ENCODE measurements at regions not wholly inside any gene's neighbourhood (a gene's known extent, or its start where the extent isn't known, plus 50 kb on each side); places are given as distances from the start of the nearest gene placed in this dataset.

DNA sequence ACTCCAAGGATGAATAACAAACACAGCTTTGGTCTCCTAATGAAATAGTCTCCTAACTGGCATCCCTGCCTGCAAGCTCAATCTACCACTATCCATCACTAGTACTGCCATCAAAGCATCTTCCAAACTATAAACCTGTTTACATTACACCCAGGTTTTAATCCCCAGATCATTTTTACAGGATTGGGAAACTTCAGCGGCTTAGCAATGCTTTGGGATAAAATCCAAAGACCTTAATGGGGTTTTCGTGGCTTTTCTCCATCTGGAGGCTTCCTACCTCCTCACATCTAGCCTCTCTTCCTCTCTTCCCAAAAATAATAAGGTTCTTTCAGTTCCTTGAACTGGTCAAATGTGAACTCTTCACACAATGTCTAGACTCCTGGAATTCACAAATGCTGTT lies 92.2 kb upstream of the SETBP1 start:
- no peak overlapping the region for H3K4me3 ChIP-seq (ENCODE audit: low read depth, low read length)
- no peak overlapping the region for H3K27ac ChIP-seq (ENCODE audit: extremely low read depth, low read depth, low read length)
- ChIA-PET CTCF (interaction anchor here (0.7 to 1.2 kb wide), 4 partner anchors 8 to 13 kb away, joined by 3 to 6 read pairs (median 4); no protein-coding TSS in a partner anchor), POLR2A (no interaction called here)
- no peaks in the 10 kb centered on the region; the same call in 1 of the 2 replicates for H3K4me1 ChIP-seq (ENCODE audit: control insufficient read depth, insufficient read depth, low read length)
- no peaks in the 10 kb centered on the region for H3K9me3 ChIP-seq (ENCODE audit: control insufficient read depth, insufficient read depth, low read depth, low read length)
- no peaks in the 10 kb centered on the region for H3K36me3 ChIP-seq (ENCODE audit: control insufficient read depth in 2 of 2, insufficient read depth in 1 of 2, low read length in 2 of 2)
- TF ChIP-seq KLF9 (tag by site-specific recombination; IDR thresholded peaks at IDR 0.05; ENCODE audit: low read depth) (no peak), GLI4 (tag by site-specific recombination; IDR thresholded peaks at IDR 0.05) (no peak), MZF1 (tag by site-specific recombination; IDR thresholded peaks at IDR 0.05; ENCODE audit: borderline replicate concordance) (no peak), HOXD13 (CRISPR knock-in tag; IDR thresholded peaks at IDR 0.05; ENCODE audit: borderline replicate concordance) (no peak), ZNF747 (tag by site-specific recombination; IDR thresholded peaks at IDR 0.05) (no peak), ZNF138 (tag by site-specific recombination; IDR thresholded peaks at IDR 0.05; ENCODE audit: borderline replicate concordance) (no peak), WT1 (tag by site-specific recombination; IDR thresholded peaks at IDR 0.05) (no peak), ZNF629 (tag by site-specific recombination; IDR thresholded peaks at IDR 0.05) (no peak), ZNF707 (tag by site-specific recombination; IDR thresholded peaks at IDR 0.05) (no peak), ZNF341 (tag by site-specific recombination; IDR thresholded peaks at IDR 0.05; ENCODE audit: low read depth) (no peak), ZNF521 (tag by site-specific recombination; IDR thresholded peaks at IDR 0.05) (no peak), TRIM28 (IDR thresholded peaks at IDR 0.05; ENCODE audit: borderline replicate concordance, low read length) (no peak), ZNF548 (tag by site-specific recombination; IDR thresholded peaks at IDR 0.05) (no peak)
- TF ChIP-seq, protein P1, sequence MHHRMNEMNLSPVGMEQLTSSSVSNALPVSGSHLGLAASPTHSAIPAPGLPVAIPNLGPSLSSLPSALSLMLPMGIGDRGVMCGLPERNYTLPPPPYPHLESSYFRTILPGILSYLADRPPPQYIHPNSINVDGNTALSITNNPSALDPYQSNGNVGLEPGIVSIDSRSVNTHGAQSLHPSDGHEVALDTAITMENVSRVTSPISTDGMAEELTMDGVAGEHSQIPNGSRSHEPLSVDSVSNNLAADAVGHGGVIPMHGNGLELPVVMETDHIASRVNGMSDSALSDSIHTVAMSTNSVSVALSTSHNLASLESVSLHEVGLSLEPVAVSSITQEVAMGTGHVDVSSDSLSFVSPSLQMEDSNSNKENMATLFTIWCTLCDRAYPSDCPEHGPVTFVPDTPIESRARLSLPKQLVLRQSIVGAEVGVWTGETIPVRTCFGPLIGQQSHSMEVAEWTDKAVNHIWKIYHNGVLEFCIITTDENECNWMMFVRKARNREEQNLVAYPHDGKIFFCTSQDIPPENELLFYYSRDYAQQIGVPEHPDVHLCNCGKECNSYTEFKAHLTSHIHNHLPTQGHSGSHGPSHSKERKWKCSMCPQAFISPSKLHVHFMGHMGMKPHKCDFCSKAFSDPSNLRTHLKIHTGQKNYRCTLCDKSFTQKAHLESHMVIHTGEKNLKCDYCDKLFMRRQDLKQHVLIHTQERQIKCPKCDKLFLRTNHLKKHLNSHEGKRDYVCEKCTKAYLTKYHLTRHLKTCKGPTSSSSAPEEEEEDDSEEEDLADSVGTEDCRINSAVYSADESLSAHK (tag by site-specific recombination; IDR thresholded peaks at IDR 0.05) = no peak
- TF ChIP-seq, protein P2, sequence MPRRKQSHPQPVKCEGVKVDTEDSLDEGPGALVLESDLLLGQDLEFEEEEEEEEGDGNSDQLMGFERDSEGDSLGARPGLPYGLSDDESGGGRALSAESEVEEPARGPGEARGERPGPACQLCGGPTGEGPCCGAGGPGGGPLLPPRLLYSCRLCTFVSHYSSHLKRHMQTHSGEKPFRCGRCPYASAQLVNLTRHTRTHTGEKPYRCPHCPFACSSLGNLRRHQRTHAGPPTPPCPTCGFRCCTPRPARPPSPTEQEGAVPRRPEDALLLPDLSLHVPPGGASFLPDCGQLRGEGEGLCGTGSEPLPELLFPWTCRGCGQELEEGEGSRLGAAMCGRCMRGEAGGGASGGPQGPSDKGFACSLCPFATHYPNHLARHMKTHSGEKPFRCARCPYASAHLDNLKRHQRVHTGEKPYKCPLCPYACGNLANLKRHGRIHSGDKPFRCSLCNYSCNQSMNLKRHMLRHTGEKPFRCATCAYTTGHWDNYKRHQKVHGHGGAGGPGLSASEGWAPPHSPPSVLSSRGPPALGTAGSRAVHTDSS (tag by site-specific recombination; IDR thresholded peaks at IDR 0.05) = no peak
- TF ChIP-seq, protein P3, sequence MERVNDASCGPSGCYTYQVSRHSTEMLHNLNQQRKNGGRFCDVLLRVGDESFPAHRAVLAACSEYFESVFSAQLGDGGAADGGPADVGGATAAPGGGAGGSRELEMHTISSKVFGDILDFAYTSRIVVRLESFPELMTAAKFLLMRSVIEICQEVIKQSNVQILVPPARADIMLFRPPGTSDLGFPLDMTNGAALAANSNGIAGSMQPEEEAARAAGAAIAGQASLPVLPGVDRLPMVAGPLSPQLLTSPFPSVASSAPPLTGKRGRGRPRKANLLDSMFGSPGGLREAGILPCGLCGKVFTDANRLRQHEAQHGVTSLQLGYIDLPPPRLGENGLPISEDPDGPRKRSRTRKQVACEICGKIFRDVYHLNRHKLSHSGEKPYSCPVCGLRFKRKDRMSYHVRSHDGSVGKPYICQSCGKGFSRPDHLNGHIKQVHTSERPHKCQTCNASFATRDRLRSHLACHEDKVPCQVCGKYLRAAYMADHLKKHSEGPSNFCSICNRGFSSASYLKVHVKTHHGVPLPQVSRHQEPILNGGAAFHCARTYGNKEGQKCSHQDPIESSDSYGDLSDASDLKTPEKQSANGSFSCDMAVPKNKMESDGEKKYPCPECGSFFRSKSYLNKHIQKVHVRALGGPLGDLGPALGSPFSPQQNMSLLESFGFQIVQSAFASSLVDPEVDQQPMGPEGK (tag by site-specific recombination; IDR thresholded peaks at IDR 0.05) = no peak
- TF ChIP-seq, protein P4, sequence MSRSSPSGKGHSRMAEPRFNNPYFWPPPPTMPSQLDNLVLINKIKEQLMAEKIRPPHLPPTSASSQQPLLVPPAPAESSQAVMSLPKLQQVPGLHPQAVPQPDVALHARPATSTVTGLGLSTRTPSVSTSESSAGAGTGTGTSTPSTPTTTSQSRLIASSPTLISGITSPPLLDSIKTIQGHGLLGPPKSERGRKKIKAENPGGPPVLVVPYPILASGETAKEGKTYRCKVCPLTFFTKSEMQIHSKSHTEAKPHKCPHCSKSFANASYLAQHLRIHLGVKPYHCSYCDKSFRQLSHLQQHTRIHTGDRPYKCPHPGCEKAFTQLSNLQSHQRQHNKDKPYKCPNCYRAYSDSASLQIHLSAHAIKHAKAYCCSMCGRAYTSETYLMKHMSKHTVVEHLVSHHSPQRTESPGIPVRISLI (tag by site-specific recombination; IDR thresholded peaks at IDR 0.05) = no peak
- TF ChIP-seq, protein P5, sequence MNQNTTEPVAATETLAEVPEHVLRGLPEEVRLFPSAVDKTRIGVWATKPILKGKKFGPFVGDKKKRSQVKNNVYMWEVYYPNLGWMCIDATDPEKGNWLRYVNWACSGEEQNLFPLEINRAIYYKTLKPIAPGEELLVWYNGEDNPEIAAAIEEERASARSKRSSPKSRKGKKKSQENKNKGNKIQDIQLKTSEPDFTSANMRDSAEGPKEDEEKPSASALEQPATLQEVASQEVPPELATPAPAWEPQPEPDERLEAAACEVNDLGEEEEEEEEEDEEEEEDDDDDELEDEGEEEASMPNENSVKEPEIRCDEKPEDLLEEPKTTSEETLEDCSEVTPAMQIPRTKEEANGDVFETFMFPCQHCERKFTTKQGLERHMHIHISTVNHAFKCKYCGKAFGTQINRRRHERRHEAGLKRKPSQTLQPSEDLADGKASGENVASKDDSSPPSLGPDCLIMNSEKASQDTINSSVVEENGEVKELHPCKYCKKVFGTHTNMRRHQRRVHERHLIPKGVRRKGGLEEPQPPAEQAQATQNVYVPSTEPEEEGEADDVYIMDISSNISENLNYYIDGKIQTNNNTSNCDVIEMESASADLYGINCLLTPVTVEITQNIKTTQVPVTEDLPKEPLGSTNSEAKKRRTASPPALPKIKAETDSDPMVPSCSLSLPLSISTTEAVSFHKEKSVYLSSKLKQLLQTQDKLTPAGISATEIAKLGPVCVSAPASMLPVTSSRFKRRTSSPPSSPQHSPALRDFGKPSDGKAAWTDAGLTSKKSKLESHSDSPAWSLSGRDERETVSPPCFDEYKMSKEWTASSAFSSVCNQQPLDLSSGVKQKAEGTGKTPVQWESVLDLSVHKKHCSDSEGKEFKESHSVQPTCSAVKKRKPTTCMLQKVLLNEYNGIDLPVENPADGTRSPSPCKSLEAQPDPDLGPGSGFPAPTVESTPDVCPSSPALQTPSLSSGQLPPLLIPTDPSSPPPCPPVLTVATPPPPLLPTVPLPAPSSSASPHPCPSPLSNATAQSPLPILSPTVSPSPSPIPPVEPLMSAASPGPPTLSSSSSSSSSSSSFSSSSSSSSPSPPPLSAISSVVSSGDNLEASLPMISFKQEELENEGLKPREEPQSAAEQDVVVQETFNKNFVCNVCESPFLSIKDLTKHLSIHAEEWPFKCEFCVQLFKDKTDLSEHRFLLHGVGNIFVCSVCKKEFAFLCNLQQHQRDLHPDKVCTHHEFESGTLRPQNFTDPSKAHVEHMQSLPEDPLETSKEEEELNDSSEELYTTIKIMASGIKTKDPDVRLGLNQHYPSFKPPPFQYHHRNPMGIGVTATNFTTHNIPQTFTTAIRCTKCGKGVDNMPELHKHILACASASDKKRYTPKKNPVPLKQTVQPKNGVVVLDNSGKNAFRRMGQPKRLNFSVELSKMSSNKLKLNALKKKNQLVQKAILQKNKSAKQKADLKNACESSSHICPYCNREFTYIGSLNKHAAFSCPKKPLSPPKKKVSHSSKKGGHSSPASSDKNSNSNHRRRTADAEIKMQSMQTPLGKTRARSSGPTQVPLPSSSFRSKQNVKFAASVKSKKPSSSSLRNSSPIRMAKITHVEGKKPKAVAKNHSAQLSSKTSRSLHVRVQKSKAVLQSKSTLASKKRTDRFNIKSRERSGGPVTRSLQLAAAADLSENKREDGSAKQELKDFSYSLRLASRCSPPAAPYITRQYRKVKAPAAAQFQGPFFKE (tag by site-specific recombination; IDR thresholded peaks at IDR 0.05; ENCODE audit: borderline replicate concordance) = no peak
- TF ChIP-seq, protein P6, sequence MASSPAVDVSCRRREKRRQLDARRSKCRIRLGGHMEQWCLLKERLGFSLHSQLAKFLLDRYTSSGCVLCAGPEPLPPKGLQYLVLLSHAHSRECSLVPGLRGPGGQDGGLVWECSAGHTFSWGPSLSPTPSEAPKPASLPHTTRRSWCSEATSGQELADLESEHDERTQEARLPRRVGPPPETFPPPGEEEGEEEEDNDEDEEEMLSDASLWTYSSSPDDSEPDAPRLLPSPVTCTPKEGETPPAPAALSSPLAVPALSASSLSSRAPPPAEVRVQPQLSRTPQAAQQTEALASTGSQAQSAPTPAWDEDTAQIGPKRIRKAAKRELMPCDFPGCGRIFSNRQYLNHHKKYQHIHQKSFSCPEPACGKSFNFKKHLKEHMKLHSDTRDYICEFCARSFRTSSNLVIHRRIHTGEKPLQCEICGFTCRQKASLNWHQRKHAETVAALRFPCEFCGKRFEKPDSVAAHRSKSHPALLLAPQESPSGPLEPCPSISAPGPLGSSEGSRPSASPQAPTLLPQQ (tag by site-specific recombination; IDR thresholded peaks at IDR 0.05) = no peak

Measured in HEK293 (cell line).